ENCODE measurements at regions not wholly inside any gene's neighbourhood (a gene's known extent, or its start where the extent isn't known, plus 50 kb on each side); places are given as distances from the start of the nearest gene placed in this dataset.

DNA sequence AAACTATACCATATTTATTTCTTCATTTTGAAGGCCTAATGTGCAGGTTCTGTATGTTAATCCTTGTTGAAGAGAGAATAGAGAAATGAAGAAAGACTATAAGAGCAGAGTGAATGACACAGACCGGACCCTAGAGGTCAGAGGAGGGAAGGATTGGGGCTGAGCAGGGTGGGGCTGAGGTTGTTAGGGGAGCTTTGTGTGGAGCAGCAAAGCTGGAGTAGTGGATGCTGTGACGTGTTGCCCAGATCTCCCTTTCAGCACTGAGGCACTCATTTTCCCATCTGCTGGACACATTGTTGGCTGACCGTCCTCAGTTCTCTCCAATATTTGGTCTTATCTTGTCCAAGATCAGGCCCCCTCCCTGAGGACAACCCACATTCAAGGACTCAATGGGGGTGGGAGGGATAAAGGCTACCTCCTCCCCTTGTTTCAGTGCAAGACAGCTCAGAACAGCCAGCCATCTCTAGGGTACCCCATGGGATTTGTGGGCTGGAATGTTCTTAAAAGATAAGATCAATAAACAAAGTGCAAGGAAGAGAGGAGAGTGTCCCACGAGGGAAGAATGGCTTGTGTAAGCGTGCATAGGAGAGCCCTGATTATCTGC lies 143.6 kb downstream of the TDRD15 start:
- Histone ChIP-seq H3K9me3 (ENCODE audit: control insufficient read depth, insufficient read depth, low read depth, low read length) (no peaks in the 10 kb centered on the region), H3K36me3 (ENCODE audit: control insufficient read depth in 2 of 2, insufficient read depth in 1 of 2, low read length in 2 of 2) (no peaks in the 10 kb centered on the region), H3K4me1 (ENCODE audit: control insufficient read depth, insufficient read depth, low read length) (peaks cover 3% of the 10 kb centered on the region; the same call in 1 of the 2 replicates), H3K27ac (ENCODE audit: extremely low read depth, low read depth, low read length) (no peak overlapping the region), H3K4me3 (ENCODE audit: low read depth, low read length) (no peak overlapping the region)
- CTCF ChIA-PET, result no interaction called here
- POLR2A ChIA-PET, result no interaction called here
- TF ChIP-seq ZXDB (tag by site-specific recombination; IDR thresholded peaks at IDR 0.05) (no peak), TSHZ1 (tag by site-specific recombination; IDR thresholded peaks at IDR 0.05; ENCODE audit: borderline replicate concordance) (no peak), BCL11A (tag by site-specific recombination; IDR thresholded peaks at IDR 0.05; ENCODE audit: low read depth) (no peak), ZBTB21 (tag by site-specific recombination; IDR thresholded peaks at IDR 0.05) (no peak), ZNF404 (tag by site-specific recombination; IDR thresholded peaks at IDR 0.05) (no peak), REPIN1 (tag by site-specific recombination; IDR thresholded peaks at IDR 0.05; ENCODE audit: low read depth) (no peak), ATF2 (tag by site-specific recombination; IDR thresholded peaks at IDR 0.05; ENCODE audit: low read depth) (no peak), SP3 (tag by site-specific recombination; IDR thresholded peaks at IDR 0.05) (no peak), ZBTB49 (tag by site-specific recombination; IDR thresholded peaks at IDR 0.05; ENCODE audit: low read depth) (no peak), TCF7L2 (IDR thresholded peaks at IDR 0.05; ENCODE audit: borderline replicate concordance, low read depth, low read length) (no peak), ZNF16 (tag by site-specific recombination; IDR thresholded peaks at IDR 0.05; ENCODE audit: low read depth) (no peak), GLIS2 (tag by site-specific recombination; IDR thresholded peaks at IDR 0.05) (no peak), ZSCAN18 (tag by site-specific recombination; IDR thresholded peaks at IDR 0.05) (no peak), ZNF623 (tag by site-specific recombination; IDR thresholded peaks at IDR 0.05) (no peak), ZNF133 (tag by site-specific recombination; IDR thresholded peaks at IDR 0.05) (no peak), ZNF658 (tag by site-specific recombination; IDR thresholded peaks at IDR 0.05) (no peak), ZSCAN5A (tag by site-specific recombination; IDR thresholded peaks at IDR 0.05) (no peak), ZNF426 (tag by site-specific recombination; IDR thresholded peaks at IDR 0.05) (no peak), HOXA7 (CRISPR knock-in tag; IDR thresholded peaks at IDR 0.05; ENCODE audit: borderline replicate concordance) (no peak), SETDB1 (IDR thresholded peaks at IDR 0.05; ENCODE audit: insufficient read length, low read length) (no peak)

All from HEK293 (cell line).